ENCODE measurements at regions not wholly inside any gene's neighbourhood (a gene's known extent, or its start where the extent isn't known, plus 50 kb on each side); places are given as distances from the start of the nearest gene placed in this dataset.

DNA sequence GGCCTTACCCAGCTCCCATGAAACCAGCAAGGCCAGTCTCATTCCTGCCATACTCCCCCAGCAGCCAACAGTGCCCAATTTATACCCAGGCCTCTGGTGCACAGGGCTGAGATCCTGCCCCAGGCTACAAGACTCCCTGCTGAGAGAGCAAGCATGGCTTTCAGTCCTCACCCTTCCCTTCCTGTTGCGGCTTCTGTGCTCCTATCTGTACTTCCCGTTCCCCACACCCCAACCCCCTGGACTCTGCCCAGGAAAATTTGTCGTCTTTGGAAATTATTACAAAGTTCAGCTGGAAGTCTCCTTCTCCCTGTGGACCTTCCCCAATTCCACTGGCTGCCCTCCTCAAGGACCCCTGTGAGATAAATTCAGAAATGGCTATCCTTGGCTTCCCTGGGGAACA lies 84.1 kb upstream of the GK2 start:
- no peak for TF ChIP-seq CTCF (IDR thresholded peaks at IDR 0.05)
- no peak for TF ChIP-seq POLR2A (IDR thresholded peaks at IDR 0.05)
